ENCODE measurements at regions not wholly inside any gene's neighbourhood (a gene's known extent, or its start where the extent isn't known, plus 50 kb on each side); places are given as distances from the start of the nearest gene placed in this dataset.
"Not testable (repeated sequence)": the region's sequence is repeated elsewhere in the genome, so short reads cannot be mapped to it uniquely, and the experiment has no call there.

DNA sequence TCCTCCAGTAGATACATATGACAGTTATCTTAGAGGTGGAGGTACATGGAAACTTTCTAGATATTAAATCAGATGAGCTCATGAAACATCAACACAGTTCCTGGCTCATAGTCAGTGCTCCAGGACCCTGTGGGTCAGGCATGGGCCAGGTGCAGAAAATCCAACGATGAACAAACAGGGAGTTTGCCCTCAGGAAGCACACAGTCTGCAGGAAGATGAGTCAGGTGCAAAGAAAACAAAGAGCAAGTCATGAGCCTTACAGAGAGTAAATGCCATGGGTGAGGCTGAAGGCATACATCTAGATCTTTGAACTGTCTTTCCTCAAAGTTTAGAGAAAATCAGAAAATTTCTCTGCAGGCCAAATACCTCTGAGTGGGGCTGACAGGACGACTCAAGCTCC lies 184.2 kb upstream of the TPM1 start:
- H3K27ac ChIP-seq: no peak overlapping the region
- TF ChIP-seq ZFX (IDR thresholded peaks at IDR 0.05; ENCODE audit: borderline replicate concordance): no peak
- TF ChIP-seq, protein P1, sequence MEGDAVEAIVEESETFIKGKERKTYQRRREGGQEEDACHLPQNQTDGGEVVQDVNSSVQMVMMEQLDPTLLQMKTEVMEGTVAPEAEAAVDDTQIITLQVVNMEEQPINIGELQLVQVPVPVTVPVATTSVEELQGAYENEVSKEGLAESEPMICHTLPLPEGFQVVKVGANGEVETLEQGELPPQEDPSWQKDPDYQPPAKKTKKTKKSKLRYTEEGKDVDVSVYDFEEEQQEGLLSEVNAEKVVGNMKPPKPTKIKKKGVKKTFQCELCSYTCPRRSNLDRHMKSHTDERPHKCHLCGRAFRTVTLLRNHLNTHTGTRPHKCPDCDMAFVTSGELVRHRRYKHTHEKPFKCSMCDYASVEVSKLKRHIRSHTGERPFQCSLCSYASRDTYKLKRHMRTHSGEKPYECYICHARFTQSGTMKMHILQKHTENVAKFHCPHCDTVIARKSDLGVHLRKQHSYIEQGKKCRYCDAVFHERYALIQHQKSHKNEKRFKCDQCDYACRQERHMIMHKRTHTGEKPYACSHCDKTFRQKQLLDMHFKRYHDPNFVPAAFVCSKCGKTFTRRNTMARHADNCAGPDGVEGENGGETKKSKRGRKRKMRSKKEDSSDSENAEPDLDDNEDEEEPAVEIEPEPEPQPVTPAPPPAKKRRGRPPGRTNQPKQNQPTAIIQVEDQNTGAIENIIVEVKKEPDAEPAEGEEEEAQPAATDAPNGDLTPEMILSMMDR (IDR thresholded peaks at IDR 0.05): no peak

DNA sequence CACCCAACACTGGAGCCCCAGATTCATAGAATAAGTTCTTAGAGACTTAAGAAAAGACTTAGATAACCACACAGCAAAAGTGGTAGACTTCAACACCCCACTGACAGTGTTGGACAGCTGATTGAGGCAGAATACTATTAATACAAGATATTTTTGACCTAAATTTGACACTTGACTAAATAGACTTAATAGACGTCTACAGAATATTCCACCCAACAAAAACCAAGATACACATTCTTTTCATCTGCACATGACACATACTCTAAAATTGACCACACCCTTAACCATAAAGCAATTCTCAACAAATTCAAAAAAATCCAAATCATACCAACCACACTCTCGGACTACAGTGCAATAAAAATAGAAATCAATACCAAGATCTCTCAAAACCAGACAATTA lies 179.8 kb upstream of the TPM1 start:
- no peak for TF ChIP-seq ZFX (IDR thresholded peaks at IDR 0.05; ENCODE audit: borderline replicate concordance)
- TF ChIP-seq, protein P1 (IDR thresholded peaks at IDR 0.05): no peak
- no peak overlapping the region for H3K27ac ChIP-seq

DNA sequence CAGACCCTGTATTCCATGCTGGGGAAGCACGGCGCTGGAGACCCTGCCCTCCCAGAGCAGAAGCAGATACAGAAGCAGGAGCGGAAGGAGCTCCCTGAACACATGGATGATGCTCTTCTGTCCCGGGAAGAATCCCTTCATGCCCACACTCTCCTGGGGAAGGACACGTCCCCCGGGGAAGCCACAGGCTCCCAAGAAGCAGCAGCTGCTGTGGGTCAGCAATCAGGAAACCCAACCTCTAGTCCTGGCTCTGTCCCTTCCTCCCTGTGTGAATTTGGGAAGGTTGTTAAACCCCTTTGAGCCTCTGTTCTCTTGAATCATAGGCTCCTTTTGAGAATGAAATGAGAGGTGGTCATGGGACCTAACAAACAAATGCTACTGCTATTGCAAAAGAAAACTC lies 176.2 kb upstream of the TPM1 start:
- TF ChIP-seq ZFX (IDR thresholded peaks at IDR 0.05; ENCODE audit: borderline replicate concordance): no peak
- TF ChIP-seq, protein P1 (IDR thresholded peaks at IDR 0.05): no peak
- no peak overlapping the region for H3K27ac ChIP-seq

DNA sequence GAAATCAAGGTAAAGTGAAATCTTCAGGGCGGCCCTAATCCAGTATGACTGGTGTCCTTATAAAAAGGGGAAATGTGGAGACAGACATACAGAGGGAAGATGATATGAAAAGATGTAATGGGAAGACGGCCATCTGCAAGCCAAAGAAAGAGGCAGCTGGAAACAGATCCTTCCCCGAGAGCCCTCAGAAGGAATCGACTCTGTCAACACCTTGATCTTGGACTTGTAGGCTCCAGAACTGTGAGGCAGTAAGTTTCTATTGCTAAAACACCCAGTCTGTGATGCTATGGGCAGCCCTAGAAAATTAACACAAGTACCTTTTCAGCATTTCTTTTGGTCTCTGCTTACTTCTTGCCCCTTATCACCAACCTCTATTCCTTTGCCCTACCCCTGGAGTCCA lies 174.7 kb upstream of the TPM1 start:
- no peak overlapping the region for H3K27ac ChIP-seq
- TF ChIP-seq ZFX (IDR thresholded peaks at IDR 0.05; ENCODE audit: borderline replicate concordance): no peak
- TF ChIP-seq, protein P1 (IDR thresholded peaks at IDR 0.05): no peak

DNA sequence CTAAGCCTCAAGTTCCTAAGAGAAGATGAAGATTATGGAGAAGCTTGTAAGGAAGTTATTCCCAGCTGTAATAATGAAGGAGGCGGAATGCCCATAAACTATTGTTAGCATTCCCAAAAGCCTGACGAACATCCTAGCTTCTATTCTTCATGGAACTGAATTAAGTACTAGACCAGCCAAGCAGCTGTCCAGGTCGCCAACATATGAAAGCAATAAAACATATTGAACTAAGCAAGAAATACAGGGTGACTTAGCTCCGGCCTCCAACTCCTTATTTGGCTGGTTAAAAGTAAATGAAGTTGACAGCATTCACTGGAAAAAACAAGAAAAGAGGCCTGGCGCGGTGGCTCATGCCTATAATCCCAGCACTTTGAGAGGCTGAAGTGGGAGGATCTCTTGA lies 174.0 kb upstream of the TPM1 start:
- no peak overlapping the region for H3K27ac ChIP-seq
- TF ChIP-seq, protein P1 (IDR thresholded peaks at IDR 0.05): no peak
- no peak for TF ChIP-seq ZFX (IDR thresholded peaks at IDR 0.05; ENCODE audit: borderline replicate concordance)

DNA sequence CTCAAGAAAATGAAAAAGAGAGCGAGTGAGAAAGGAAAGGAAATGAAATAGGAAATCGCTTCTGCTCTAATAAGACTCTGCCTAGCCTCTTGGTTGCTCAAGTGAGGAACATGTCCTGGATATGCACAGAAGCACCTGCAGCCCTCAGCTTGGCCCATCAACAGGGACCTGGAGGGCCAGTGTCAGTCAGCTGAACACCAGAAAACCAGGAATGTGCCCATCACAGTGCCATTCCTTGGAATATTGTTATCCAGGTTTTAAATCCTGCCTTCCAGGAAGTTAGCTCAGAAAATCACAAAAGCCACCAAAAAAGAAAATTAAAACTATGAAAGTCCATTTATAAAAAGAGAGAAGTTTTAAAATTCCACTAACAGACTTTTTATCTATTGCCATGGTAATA lies 173.4 kb upstream of the TPM1 start:
- no peak overlapping the region for H3K27ac ChIP-seq
- no peak for TF ChIP-seq ZFX (IDR thresholded peaks at IDR 0.05; ENCODE audit: borderline replicate concordance)

DNA sequence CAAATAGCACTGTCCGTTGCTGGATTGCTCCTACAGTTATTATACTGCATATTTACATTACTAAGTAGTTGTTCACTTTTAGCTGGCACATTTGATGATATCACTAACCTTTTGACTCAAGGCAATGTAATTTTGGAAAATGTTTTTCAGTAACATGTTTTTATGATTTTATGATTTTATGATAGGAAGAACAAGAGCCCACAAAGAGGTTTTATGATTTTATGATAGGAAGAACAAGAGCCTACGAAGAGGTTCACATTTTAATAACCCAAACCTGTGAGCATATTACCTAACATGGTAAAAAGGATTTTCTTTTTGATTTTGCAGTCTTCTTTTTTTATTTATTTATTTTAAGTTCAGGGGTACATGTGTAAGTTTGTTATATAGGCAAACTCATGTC lies 172.3 kb upstream of the TPM1 start:
- no peak for TF ChIP-seq ZFX (IDR thresholded peaks at IDR 0.05; ENCODE audit: borderline replicate concordance)
- TF ChIP-seq, protein P1 (IDR thresholded peaks at IDR 0.05): no peak
- H3K27ac ChIP-seq: no peak overlapping the region

DNA sequence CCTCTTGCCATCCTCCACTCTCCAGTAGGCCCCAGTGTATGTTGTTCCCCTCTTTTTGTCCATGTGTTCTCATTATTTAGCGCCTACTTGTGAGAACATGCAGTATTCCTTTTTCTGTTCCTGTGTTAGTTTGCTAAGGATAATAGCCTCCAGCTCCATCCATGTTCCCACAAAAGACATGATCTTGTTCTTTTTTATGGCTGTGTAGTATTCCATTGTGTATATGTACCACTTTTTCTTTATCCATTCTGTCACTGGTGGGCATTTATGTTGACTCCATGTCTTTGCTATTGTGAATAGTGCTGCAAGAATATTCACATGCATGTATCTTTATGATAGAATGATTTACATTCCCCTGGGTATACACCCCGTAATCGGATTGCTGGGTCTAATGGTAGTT lies 171.8 kb upstream of the TPM1 start:
- H3K27ac ChIP-seq: not testable (repeated sequence)

All from 22Rv1 (cell line).